ENCODE measurements at regions not wholly inside any gene's neighbourhood (a gene's known extent, or its start where the extent isn't known, plus 50 kb on each side); places are given as distances from the start of the nearest gene placed in this dataset.

DNA sequence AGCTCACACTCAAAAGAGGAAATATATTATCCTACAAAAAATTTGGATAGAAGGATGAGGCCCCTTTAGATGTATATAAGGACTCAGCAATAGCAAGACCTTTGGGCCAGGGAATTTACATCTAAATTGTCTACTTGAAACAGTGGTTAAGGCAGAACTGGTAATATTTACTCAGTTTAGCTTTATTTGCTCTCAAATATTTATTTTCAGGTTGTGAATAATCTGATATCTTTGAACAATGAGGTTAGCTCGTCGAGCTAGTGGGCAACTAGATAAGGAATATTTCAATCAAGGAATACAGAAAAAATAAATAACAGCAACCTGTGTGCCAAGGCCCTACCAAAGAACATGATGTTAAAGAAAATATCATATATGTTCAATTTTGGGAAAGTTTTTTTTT lies 966.3 kb downstream of the DTWD2 start:
- DNase-seq: no peak

DNA sequence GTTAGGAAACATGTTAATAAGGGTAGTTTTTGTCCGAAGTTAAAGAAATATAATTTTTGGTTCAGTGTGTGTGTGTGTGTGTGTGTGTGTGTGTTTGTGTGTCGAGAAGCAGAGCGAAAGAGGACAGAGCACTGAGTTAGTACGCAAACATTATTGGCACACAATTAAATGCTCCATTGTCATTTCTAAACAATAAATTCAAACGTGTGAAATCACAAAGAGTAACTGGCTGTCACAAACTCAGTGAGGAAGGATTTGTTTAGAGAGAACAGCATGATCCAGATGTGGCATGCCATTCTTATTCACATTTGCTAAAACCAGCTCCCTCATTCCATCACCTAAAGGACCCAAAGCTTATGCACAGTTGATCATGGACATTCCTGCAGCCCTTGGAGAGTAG lies 970.8 kb downstream of the DTWD2 start:
- no peak for DNase-seq

DNA sequence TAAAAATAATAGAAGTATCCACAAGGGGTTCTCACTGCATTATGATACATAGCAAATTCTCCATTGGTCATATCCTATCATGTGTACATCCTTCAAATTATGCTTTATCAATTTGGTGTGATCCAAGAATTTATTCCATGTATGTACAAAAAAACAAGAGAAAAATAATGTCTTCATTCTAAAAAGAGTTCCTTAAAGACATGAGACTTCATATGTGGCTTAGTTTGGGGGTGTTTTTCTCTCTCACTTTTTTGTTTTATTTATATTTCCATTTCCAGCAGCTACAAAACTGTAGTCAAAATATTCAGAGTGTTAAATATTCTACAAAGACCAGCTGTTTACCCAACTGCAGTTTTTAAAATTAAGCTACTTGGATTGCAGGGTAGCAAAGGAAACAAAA lies 972.0 kb downstream of the DTWD2 start:
- no peak for DNase-seq

DNA sequence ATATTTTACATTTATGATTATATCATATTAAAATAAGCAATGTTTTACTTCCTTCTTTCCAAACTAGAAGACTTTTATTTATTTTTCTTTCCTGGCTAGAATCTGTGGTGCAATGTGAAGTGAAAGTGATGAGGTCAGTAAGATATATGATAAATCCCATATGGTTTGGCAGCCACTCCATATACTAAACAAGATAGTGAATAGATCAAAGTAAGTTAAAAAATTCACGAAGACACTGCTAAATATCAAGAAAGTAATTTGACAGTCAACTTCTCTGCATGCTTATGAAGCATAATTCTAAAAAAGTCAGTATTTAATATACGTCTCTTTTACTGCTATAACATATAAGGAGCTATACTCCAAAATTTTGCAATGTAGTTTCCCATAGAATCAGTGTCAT lies 972.8 kb downstream of the DTWD2 start:
- no peak for DNase-seq

DNA sequence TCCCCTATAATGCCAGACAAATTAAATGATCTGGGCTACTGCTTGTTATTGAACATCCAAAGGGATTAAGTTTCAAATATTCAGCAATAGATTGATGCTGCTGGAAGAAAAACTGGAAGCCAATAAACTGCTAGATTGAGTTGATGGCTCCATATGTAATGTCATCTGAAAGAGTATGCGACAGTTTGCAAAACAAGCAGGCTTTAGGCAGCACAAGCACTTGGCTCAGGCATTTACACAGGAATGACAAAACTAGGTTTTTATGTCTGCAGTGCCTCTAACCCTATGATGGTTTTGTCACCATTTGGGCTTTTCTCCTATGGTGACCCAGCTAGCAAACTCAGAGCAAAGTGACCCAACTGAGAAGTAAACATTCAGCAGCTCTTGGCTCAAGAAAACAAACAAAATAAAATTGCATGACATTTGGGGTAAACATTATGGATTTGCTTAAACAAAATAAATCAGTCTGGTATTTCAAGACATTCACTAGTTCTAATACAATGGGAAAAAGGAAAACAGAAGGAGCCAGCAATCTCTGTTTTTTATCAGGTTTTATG lies 978.5 kb downstream of the DTWD2 start:
- no peak for DNase-seq

DNA sequence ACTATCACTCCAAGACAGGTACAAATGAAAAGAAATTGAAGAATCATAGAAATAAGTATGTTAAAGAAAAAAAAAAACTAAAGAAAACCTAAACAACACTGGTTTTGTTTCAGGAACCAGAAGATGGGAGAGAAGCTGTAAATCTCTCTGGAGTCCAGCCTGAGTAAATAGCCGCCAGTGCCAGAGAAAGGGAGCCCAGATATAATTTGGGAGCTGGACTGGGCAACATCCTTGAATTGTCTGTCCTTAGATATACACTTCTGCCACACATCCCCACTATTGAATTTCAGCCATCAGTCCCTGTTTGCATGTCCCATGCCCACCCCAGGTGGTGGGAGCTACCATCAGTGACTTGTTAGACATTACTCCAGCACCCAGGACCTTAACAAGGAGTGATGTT lies 979.6 kb downstream of the DTWD2 start:
- no peak for DNase-seq

DNA sequence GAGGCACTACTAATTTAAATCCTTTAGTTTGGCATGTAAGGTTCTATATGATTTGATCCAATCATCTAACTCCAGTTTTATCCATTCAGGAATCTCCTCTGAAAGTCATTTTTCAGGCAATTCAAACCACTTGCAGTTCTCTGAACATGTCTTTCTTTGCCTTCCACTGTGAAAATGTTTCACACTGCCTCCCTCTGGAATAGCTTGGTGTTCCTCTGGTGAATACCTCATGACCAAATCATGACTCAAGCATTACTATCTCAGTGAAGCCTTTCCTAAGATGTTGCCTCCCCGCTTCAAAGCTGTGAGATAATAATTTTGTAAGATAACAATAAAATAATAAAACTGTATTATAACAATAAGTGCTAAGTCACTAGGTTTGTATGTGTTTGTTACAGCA lies 981.1 kb downstream of the DTWD2 start:
- no peak for DNase-seq

DNA sequence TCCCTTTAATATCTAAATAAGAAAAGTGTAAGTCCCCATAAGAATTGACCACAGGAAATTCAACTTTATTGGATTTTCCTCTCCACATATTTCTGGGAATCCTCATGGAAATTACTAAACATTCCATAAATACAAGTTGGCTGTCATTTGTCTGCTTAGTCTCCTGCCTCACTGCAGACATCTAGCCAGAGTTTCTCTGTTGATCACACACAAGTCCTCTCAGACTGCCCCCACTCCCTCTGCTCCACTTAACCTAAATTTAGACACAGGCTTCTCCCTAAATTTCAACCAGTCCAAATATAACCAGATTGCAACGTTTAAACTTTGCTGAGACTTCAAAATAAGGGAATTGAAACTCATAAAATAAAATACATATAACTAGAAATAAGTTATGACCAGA lies 982.1 kb downstream of the DTWD2 start:
- DNase-seq: no peak

DNA sequence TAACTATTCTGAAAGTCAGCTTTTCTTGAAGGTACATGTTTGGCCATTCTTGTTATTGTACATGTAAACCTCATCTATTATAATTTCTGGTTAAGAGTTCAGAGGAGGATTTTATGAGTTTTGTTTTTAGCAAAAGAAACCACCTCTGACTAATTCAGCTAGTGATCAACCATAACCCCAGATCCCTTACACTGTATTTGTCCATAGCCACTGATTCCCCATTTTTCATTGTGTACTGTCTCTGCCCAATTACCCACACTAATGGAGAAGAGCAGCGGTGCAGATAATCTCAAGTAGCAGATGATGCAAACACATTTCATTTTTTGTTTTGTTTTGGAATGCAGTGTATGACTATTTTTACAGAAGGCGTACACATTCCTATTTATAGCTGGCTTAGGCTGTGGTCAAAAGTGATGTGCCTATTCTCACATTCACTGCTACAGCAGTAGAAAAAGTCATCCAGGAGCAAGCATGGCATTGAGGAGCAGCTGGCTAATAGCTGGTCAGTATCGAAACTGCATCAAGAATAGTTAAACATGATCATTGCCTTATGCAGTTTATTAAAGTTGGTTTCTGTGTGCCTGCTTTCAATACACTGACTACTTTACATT lies 988.3 kb downstream of the DTWD2 start:
- no peak for DNase-seq

DNA sequence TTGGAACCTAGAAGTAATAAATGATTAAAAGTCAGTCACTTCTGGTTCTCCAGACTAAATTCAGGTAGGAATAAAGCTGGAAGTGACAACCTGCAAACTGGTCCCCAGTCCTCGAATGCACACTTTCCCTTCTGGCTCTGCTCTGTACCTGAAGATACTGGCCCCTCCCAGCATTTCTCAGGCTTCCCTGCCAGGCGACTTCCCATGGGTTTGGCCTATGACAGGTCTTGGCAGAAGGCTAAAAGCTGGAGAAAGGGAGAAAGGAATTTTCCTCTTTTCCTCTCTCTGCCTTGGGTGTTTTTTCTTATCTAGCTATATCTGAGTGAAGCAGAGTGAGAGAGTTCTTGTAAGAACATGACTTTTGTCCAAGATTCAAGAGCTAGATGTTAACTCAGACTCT lies 1005.7 kb downstream of the DTWD2 start:
- DNase-seq: no peak

DNA sequence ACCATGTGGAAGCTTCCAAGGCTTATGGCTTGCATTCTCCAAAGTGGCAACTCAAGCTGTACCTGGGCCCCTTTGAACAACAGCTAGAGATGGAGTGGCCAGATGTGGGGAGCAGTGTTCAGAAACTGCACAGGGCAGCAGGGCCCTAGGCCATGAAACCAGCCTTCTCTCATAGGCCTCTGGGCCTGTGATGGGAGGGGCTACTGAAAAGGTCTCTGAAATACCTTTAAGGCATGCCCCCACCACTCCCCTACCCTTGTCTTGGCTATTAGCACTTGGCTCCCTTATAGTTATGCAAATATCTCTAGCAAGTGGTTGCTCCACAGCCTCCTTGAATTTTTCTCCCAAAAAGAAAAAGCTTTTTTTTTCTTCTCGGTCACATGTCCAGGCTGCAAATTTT lies 1014.6 kb downstream of the DTWD2 start:
- DNase-seq: no peak

DNA sequence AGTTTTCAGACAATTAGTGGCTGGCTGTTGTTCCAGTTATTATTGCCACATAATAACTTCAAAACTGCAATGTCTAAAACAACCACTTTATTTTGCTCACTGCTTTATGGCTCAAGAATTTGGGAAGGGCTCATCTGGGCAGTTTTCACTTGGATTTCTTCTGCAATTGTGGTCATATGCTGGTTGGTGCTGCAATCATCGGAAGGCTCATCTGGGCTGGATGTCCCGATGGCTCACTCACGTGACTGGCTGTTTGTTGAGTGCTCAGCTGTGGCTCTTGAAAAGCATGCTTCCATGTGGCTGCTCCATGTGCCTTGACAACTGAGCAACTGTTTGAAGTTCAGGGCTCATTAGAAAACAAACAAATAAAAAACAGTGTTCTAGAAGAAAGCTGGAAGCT lies 1032.5 kb downstream of the DTWD2 start:
- no peak for DNase-seq

DNA sequence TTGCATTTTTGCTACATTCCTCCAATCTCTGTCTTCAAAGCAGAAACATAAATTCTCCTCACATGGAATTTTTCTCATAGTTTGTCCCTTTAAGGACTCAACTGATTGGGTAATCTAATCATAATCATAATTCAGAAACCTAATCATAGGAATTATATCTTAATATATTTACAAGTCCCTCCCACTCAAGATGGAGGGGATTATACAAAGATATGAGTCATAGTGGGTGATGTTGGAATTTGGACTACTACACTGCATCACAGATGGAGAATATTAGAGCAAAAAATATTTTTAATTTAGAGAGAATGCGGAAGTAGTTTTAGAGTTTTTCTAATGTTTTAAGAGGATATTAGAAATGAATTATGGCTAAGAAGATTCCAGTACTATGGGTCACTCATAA lies 1034.0 kb downstream of the DTWD2 start:
- no peak for DNase-seq

DNA sequence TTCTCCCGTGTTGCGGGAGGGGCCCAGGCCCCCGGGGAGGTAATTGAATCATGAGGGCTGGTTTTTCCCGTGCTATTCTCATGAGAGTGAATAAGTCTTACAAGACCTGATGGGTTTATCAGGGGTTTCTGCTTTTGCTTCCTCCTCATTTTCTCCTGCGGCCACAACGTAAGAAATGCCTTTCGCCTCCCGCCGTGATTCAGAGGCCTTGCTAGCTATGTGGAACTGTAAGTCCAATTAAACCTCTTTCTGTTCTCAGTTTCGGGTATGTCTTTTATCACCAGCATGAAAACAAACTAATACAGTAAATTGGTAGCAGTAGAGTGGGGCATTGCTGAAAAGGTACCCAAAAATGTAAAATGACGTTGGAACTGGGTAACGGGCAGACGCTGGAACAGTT lies 1035.1 kb downstream of the DTWD2 start:
- DNase-seq: no peak

DNA sequence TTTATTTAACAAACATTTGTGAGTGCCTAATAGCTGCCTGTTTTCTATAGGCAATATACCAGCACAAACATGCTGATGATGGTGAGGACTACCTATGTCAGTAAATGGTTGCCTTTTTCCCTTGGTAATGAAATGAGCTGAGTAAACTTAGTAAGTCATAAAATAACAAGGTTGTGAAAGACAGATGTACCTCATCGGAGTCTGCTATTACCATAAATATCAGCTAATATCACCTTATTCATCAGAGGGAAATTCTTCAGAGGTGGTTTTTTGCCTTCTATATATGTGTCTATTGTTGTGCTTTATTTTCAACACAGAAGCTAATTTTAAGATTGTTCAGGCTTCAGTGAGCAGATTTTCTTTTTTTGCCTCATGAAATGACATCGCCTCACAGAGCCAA lies 1040.5 kb downstream of the DTWD2 start:
- DNase-seq: no peak

DNA sequence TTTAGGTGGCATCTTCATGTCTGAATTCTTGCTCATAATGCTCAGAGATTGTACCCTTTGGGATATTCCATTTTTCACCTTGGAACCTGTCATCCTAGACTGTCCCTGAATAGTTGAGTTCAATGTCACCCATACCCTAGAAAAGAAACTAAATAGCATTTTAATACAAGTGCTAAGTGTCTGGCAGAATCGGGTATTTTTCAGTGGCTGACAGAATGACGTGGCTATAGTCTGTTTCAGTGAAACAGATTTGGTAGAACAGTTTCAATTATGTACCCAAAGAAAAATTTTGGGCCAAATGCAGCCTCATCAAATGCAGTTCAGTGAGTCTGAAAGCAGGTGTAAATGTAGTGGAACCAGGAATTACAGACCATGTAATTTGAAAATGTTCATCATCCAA lies 1041.2 kb downstream of the DTWD2 start:
- DNase-seq: no peak

DNA sequence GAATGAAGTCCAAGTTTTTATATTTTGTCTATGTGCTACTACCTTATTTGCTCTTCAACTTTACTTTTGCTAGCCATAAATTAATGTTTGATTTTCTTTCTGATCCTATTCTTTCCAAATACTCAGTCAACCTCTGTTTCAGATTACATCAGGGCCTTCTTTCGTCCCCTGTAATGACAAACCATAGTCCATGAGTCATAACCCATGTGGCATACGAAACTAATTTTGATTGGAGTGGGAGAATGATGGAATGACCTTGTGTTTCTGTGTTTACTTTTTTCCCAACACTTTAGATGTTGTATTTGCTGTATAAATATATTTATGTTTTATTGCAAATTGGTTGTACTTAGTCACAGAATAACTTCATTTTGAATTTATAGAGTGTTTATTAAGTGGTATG lies 1043.1 kb downstream of the DTWD2 start:
- no peak for DNase-seq

DNA sequence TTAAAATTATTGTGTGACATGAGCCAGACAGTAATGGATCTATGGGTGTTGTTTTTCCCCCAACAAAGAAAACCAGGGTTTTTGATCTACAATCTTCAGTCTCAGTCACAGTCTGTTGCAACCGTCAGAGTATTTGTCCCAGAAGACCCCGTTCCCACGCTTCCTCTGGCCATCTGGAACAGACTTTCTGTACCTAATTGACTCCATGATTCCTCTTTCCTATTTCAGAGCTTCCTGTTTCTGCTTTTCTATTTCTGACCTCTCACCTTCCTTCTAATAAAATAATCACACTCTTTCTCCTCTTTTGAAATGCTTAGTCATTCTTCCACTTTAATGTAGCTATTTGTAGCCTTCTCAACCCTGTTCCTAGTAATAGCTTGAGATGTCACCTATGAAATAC lies 1044.8 kb downstream of the DTWD2 start:
- no peak for DNase-seq

DNA sequence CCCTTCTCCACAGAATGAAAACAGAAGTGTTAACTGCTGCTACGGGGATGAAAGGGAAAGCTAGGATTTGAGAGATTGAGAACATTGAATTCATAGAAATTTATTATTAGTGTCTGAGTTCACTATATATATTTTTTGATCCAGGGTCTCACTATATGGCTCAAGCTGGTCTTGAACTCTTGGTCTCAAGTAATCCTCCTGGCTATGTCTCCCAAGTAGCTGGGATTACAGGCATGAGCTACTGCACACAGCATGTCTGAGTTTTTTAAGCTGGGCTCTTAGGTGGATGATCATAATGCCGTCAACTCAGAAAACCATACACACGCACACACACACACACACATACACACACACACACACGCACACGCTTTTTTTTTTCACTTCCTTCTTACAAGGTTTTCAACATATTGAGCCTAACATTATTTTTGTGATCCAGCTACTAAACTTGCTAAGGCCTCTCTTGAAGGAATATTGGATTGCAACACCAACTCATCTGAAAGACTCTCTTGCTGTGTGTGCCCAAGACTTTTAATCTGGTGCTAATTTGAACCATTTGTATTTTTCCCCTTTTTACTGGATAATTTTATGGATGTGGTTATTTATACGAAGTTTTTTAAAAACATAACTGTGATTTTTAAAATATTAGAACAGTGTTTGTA lies 1045.4 kb downstream of the DTWD2 start:
- no peak for DNase-seq

DNA sequence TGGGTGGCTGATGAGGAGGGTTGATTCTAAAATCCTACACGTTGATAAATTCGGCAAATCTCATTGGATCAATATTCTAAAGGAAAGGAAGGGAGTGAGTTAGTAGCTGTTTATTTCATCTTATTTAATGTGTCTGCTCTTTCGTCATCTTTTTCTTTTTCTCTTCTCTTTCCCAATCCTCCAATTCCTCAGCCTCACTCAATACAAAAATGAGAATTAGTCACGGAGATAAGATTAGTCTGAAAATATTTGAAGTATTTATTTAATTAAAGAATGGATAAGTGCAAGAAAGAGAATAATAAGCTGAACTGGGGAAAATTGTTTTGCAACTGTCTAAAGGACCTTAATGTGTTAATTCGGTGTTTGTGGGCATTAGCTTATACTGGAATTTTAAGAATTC lies 1095.1 kb downstream of the DTWD2 start:
- DNase-seq: no peak

DNA sequence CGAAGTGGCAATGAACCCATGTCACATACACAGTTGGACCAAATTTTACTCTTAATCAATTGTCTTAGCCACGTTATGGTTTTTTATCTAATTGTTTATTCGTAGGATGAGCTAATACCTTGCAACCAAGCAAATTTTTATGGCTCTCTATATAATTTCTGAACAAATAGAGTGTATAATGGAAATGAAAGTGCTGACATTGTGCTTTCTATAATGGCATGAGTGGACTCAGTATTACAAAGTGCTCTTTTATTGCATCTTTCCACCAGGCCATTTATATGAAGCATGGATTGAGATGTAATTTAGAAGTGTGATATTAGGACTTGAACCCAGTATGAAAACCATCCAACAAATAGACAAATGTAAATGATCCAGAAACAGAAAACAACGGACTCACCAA lies 1096.0 kb downstream of the DTWD2 start:
- DNase-seq: no peak

DNA sequence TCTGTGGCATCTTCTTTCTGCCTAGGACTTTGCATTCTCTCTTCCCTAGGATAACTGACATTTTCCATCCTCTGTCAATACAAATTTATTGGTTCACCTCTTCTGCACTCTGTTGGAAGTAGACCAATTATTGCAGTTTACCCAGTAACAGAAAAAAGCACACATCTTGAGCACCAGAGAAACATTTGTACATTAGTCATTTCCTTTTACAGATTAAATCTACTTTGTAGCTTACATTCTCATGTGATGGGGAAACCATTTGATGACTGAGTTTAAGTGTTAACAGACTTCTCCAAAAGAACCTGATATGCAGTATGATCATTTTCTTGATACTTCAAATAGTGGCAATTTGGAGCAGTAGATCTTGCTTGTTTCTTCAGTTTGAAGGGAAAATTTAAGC lies 1098.8 kb downstream of the DTWD2 start:
- no peak for DNase-seq

DNA sequence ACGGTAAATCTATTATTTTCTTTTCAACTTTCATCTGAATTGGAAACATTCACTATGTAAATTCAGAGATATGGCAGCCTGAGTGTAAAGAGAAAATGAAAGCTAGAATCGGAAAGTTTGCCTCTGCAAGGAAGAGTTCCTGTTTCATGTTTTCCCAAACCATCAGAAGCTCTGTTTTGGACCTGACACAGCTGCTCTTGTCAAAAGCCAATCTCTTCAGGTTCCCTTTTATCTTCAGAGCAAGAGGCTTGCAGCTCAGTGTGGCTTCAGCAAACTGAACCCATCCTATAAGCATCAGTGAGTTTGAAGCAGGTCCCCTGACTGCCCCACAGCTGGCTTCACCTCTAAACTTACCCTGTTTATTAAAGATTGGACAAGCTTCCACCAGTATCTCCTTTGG lies 1099.7 kb downstream of the DTWD2 start:
- DNase-seq: no peak

DNA sequence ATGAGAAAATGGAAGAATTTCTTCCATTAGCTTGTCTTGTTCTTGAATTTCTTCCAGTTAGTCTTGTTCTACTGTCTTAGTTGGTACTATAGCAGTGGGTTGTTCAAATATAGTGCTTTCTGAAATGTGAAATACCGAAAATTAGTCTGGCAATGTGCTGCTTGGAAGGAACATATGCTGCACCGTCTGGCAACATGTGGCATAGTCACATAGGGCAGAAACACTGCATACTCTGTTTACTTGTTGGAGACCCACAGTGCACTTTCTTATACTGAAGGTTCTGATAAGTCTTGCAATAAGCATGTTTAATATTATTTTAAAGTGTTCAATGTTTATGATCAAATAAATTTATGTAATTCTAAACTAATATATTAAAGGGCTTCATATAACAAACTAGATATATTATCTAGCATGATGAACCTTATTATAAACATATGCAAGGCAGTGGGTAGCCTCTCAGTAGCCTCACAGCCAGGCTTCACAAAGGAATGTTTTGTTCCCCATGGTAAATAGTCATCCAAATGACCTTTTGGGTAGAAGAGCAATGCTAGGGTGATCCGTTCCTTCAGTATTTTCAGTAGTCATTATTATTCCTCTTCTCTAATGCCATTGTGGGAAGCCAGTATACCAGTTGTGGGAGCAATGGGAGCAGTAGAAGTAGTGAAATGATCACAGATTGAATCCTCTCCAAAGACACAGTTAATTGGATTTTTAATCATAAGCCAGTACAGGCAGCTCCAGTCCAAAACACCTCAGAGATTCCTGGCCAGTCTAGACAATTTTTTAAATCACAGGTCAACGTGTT lies 1106.7 kb downstream of the DTWD2 start:
- DNase-seq: no peak

Measured in stimulated activated naive CD4-positive, alpha-beta T cell (primary cell).